ENCODE measurements at regions not wholly inside any gene's neighbourhood (a gene's known extent, or its start where the extent isn't known, plus 50 kb on each side); places are given as distances from the start of the nearest gene placed in this dataset.

- TF ChIP-seq, protein P1, sequence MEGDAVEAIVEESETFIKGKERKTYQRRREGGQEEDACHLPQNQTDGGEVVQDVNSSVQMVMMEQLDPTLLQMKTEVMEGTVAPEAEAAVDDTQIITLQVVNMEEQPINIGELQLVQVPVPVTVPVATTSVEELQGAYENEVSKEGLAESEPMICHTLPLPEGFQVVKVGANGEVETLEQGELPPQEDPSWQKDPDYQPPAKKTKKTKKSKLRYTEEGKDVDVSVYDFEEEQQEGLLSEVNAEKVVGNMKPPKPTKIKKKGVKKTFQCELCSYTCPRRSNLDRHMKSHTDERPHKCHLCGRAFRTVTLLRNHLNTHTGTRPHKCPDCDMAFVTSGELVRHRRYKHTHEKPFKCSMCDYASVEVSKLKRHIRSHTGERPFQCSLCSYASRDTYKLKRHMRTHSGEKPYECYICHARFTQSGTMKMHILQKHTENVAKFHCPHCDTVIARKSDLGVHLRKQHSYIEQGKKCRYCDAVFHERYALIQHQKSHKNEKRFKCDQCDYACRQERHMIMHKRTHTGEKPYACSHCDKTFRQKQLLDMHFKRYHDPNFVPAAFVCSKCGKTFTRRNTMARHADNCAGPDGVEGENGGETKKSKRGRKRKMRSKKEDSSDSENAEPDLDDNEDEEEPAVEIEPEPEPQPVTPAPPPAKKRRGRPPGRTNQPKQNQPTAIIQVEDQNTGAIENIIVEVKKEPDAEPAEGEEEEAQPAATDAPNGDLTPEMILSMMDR (conservative IDR thresholded peaks at IDR 0.05; ENCODE audit: low read length), result no peak
- no peak for TF ChIP-seq EZH2phosphoT487 (IDR thresholded peaks at IDR 0.05; ENCODE audit: borderline replicate concordance, low read depth, low read length)
Measured at GRCh38 chr3:193149998-193150397, 91.0 kb upstream of the PLAAT1 start.

All from OCI-LY7 (cell line).